Lower leg skin (tissue), 4 donors: ENCODE measurements at regions not wholly inside any gene's neighbourhood (a gene's known extent, or its start where the extent isn't known, plus 50 kb on each side); places are given as distances from the start of the nearest gene placed in this dataset.

Experiments
- DNase-seq, 2 donors: peaks; one replicate each; pipeline ENCODE4 v3.0.0-alpha.2; 2019; ENCODE audit warnings: low spot score in 2 of 2
- H3K4me3 ChIP-seq: fragments of 200-600 bp; sonication (generic); 2 replicates; pipeline ENCODE4 v1.5.1; 2017; ENCODE audit warnings: mild to moderate bottlenecking, low read depth; ENCODE audit not compliant: poor library complexity, severe bottlenecking
- CTCF ChIP-seq, 3 donors: fragments of 450-650 bp; IDR thresholded peaks; one replicate each; pipeline ENCODE4 v1.5.1; 2016; ENCODE audit warnings: antibody characterized with exemption in 3 of 3, mild to moderate bottlenecking in 3 of 3, moderate library complexity in 2 of 3
- POLR2A ChIP-seq, 2 donors: fragments of 450-650 bp; IDR thresholded peaks; one replicate each; pipeline ENCODE4 v1.6.1; 2016 to 2017; ENCODE audit warnings: antibody characterized with exemption in 2 of 2, mild to moderate bottlenecking in 1 of 2, moderate library complexity in 1 of 2
- WGBS, 2 donors: methylation state at CpG; one replicate each; pipeline ENCODE4 v1.1.5; 2018; 5-methylcytosine and 5-hydroxymethylcytosine counted together
- intact Hi-C: fragments of 100-400 bp; cut with DNase I; formaldehyde crosslinking; loops from one replicate; pipeline ENCODE4 v1.15.0; 2023; ENCODE audit warnings: low total_unique reads

- 48 to 52% methylated on average over 3 of the region's 3 CpGs for WGBS, 2 donors
Observed at GRCh38 chr10:11679946-11680345, 62.2 kb upstream of the ECHDC3 start.

GRCh38 chr10:11678074-11678793 lies 63.9 kb upstream of the ECHDC3 start:
- 62 to 65% methylated on average over 17 of the region's 17 CpGs for WGBS, 2 donors
- DNase-seq, result no peak
- no peak overlapping the region for H3K4me3 ChIP-seq
- intact Hi-C loops, result no loop called here
- TF ChIP-seq CTCF (IDR thresholded peaks at IDR 0.05) (no peak), POLR2A (IDR thresholded peaks at IDR 0.05) (no peak)

More at GRCh38 chr10:11679946-11680345, 62.2 kb upstream of the ECHDC3 start:
- no peak for DNase-seq
- no peak overlapping the region for H3K4me3 ChIP-seq
- intact Hi-C loops, result no loop called here
- TF ChIP-seq POLR2A (IDR thresholded peaks at IDR 0.05), result no peak
- no peak for TF ChIP-seq CTCF (IDR thresholded peaks at IDR 0.05)

GRCh38 chr10:11677480-11677879 lies 64.7 kb upstream of the ECHDC3 start:
- whole genome bisulfite sequencing, 2 donors, result 84 to 90% methylated on average over 12 of the region's 12 CpGs
- DNase-seq, result no peak
- H3K4me3 ChIP-seq, result no peak overlapping the region
- TF ChIP-seq POLR2A (IDR thresholded peaks at IDR 0.05) (no peak), CTCF (IDR thresholded peaks at IDR 0.05) (no peak)
- intact Hi-C loops, result no loop called here

GRCh38 chr10:11673346-11674280 lies 62.2 kb upstream of the USP6NL start:
- no peak for TF ChIP-seq CTCF (IDR thresholded peaks at IDR 0.05)
- no peak for TF ChIP-seq POLR2A (IDR thresholded peaks at IDR 0.05)
- DNase-seq, result no peak
- no peak overlapping the region for H3K4me3 ChIP-seq
- intact Hi-C loops, result no loop called here
- WGBS, 2 donors, result 27 to 30% methylated on average over 12 of the region's 12 CpGs

GRCh38 chr10:11672836-11673235 lies 61.4 kb upstream of the USP6NL start:
- WGBS, 2 donors, result 94 to 97% methylated on average over 9 of the region's 9 CpGs
- DNase-seq, result no peak
- no peak overlapping the region for H3K4me3 ChIP-seq
- TF ChIP-seq POLR2A (IDR thresholded peaks at IDR 0.05) (no peak), CTCF (IDR thresholded peaks at IDR 0.05) (no peak)
- intact Hi-C loops, result no loop called here
